ENCODE measurements at regions not wholly inside any gene's neighbourhood (a gene's known extent, or its start where the extent isn't known, plus 50 kb on each side); places are given as distances from the start of the nearest gene placed in this dataset.

- CTCF ChIA-PET: interaction anchor here (0.8 to 2.5 kb wide), 2 partner anchors 14 to 36 kb away, joined by 3 to 6 read pairs; no protein-coding TSS in a partner anchor
These were observed 162.2 kb upstream of the EGLN3 start for GRCh38 chr14:34113005-34113511.

More at GRCh38 chr14:34113005-34113511, 162.2 kb upstream of the EGLN3 start:
- TF ChIP-seq, protein P1, sequence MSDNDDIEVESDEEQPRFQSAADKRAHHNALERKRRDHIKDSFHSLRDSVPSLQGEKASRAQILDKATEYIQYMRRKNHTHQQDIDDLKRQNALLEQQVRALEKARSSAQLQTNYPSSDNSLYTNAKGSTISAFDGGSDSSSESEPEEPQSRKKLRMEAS (IDR thresholded peaks at IDR 0.05; ENCODE audit: insufficient read depth, insufficient read length): no peak
- TF ChIP-seq FOS (IDR thresholded peaks at IDR 0.05; ENCODE audit: borderline replicate concordance, insufficient read depth, low read length) (no peak), JUN (IDR thresholded peaks at IDR 0.05; ENCODE audit: borderline replicate concordance, insufficient read depth, insufficient read length, low read depth) (no peak), POLR2A (IDR thresholded peaks at IDR 0.05; ENCODE audit: low read depth, low read length) (no peak), MYC (IDR thresholded peaks at IDR 0.05; ENCODE audit: low read depth, low read length) (no peak), POLR2AphosphoS5 (IDR thresholded peaks at IDR 0.05; ENCODE audit: insufficient read depth, low read depth, low read length) (no peak)
- TF ChIP-seq, protein P2, sequence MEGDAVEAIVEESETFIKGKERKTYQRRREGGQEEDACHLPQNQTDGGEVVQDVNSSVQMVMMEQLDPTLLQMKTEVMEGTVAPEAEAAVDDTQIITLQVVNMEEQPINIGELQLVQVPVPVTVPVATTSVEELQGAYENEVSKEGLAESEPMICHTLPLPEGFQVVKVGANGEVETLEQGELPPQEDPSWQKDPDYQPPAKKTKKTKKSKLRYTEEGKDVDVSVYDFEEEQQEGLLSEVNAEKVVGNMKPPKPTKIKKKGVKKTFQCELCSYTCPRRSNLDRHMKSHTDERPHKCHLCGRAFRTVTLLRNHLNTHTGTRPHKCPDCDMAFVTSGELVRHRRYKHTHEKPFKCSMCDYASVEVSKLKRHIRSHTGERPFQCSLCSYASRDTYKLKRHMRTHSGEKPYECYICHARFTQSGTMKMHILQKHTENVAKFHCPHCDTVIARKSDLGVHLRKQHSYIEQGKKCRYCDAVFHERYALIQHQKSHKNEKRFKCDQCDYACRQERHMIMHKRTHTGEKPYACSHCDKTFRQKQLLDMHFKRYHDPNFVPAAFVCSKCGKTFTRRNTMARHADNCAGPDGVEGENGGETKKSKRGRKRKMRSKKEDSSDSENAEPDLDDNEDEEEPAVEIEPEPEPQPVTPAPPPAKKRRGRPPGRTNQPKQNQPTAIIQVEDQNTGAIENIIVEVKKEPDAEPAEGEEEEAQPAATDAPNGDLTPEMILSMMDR (IDR thresholded peaks at IDR 0.05; ENCODE audit: extremely low read depth in 1 of 2, insufficient read depth in 1 of 2, low read depth in 1 of 2, low read length in 2 of 2): no peak
- Histone ChIP-seq H3K36me3 (ENCODE audit: control insufficient read depth in 2 of 2, extremely low read depth in 1 of 2, insufficient read depth in 2 of 2, low read length in 2 of 2) (no peaks in the 10 kb centered on the region), H3K9me3 (replicated peaks; ENCODE audit: control insufficient read depth, insufficient read depth, low read length) (no peaks in the 10 kb centered on the region), H3K4me1 (ENCODE audit: control insufficient read depth, extremely low read depth, insufficient read depth, low read length) (no peaks in the 10 kb centered on the region), H4K20me1 (replicated peaks; ENCODE audit: control insufficient read depth, extremely low read depth, insufficient read depth, low read length) (no peaks in the 10 kb centered on the region), H3K9me1 (replicated peaks; ENCODE audit: control insufficient read depth, extremely low read depth, insufficient read depth, low read length) (no peaks in the 10 kb centered on the region), H3K4me3 (replicated peaks in 1 of 3; ENCODE audit: insufficient read depth in 1 of 3, low read depth in 1 of 3, low read length in 3 of 3) (no peak overlapping the region), H3K9ac (replicated peaks; ENCODE audit: extremely low read depth, insufficient read depth, low read length) (no peak overlapping the region), H3K79me2 (ENCODE audit: control insufficient read depth, insufficient read depth, low read length) (no peaks in the 10 kb centered on the region), H2AFZ (ENCODE audit: low read depth, low read length) (no peak overlapping the region), H3K27ac (ENCODE audit: insufficient read depth, low read depth, low read length) (no peak overlapping the region), H3K4me2 (ENCODE audit: insufficient read depth, low read length) (no peak overlapping the region), H3K27me3 (ENCODE audit: control insufficient read depth in 2 of 2, insufficient read depth in 2 of 2, low read length in 2 of 2) (peaks cover 3 to 4% of the 10 kb centered on the region in 2 experiments)
- dilution Hi-C loops (cut with MboI; ENCODE audit: extremely low pct_ligation_motif_present, low sequenced_read_pairs) (no loop called here), intact Hi-C loops (cut with micrococcal nuclease) (no loop called here)
- POLR2A ChIA-PET: no interaction called here
- DNase-seq (ENCODE audit: low read depth, low spot score) (no peak), FAIRE-seq (no peak)
- BruUV-seq (replicated peaks): no TSS peak

Measured in endothelial cell of umbilical vein (primary cell).